AG04450 (cell line): ENCODE measurements at regions not wholly inside any gene's neighbourhood (a gene's known extent, or its start where the extent isn't known, plus 50 kb on each side); places are given as distances from the start of the nearest gene placed in this dataset.

ENCODE experiments used
- CTCF ChIA-PET: fragments of 300-600, 350-600 bp; formaldehyde crosslinking; extraction: SDS; loops from one replicate; lab custom pipeline; 2022; ENCODE audit warnings: antibody characterized with exemption, inconsistent platforms; lab: Charles Lee
- POLR2A ChIA-PET: fragments of 350-600 bp; formaldehyde crosslinking; extraction: SDS; loops from one replicate; lab custom pipeline; 2021; ENCODE audit warnings: antibody characterized with exemption, inconsistent platforms; lab: Yijun Ruan, JAX
- DNase-seq: peaks from one replicate; pipeline ENCODE4 v3.0.0-alpha.2; 2011; ENCODE audit warnings: low read depth, low spot score
- H3K27ac ChIP-seq: one replicate; pipeline ENCODE4 v1.5.1; 2012; ENCODE audit warnings: low read depth, low read length, control low read depth
- H3K27me3 ChIP-seq: one replicate; pipeline ENCODE4 v1.6.0; 2012; ENCODE audit warnings: low read length; ENCODE audit not compliant: control insufficient read depth, insufficient read depth
- H3K4me3 ChIP-seq: 2 replicates; pipeline ENCODE4 v1.5.1; 2011; ENCODE audit warnings: mild to moderate bottlenecking, low read depth, low read length, control low read depth
- H3K9me3 ChIP-seq: 2 replicates; pipeline ENCODE4 v1.5.1; 2012; ENCODE audit warnings: low read length; ENCODE audit not compliant: control insufficient read depth, insufficient read depth
- CTCF ChIP-seq: IDR thresholded peaks from 2 replicates; pipeline ENCODE4 v1.5.1; 2011; ENCODE audit warnings: low read depth, low read length, control low read depth, inconsistent platforms

GRCh38 chr18:77619525-77619924 lies 369.9 kb downstream of the GALR1 start:
- no peak overlapping the region for H3K4me3 ChIP-seq
- peaks cover 47% of the 10 kb centered on the region for H3K9me3 ChIP-seq
- H3K27me3 ChIP-seq: no peaks in the 10 kb centered on the region
- no peak for DNase-seq
- no peak for TF ChIP-seq CTCF
- H3K27ac ChIP-seq: no peak overlapping the region
- ChIA-PET POLR2A (no interaction called here), CTCF (no interaction called here)

GRCh38 chr18:77622009-77622692 lies 372.5 kb downstream of the GALR1 start:
- DNase-seq: no peak
- no peak for TF ChIP-seq CTCF
- Histone ChIP-seq H3K27me3 (no peaks in the 10 kb centered on the region), H3K4me3 (no peak overlapping the region), H3K27ac (no peak overlapping the region), H3K9me3 (peaks cover 40% of the 10 kb centered on the region)
- POLR2A ChIA-PET: no interaction called here
- CTCF ChIA-PET: interaction anchor here (0.6 kb wide), 1 partner anchor 621 kb away, joined by 5 read pairs; no protein-coding TSS in a partner anchor

DNA sequence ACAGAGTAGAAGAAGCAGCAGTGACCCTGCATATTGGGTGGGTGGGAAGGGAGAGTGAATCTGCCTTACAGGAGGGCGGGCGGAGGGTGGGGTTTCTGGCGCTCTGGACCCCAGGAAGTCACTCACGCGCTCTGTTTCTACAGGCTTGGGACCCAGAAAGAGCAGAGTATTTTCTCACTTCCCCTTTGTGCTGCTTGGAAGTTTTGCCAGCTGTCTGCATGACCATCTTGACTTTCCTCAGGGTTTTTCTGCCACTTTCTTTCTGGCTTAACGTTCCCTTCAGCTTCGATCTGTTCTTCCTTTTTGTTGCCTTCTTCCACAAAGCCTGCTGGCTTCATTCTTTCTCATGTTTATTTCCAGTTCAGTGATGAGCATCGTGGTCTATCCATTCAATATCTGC lies 383.1 kb downstream of the GALR1 start:
- Histone ChIP-seq H3K27ac (no peak overlapping the region), H3K27me3 (no peaks in the 10 kb centered on the region), H3K9me3 (peaks cover 46% of the 10 kb centered on the region), H3K4me3 (no peak overlapping the region)
- no peak for DNase-seq
- ChIA-PET CTCF (no interaction called here), POLR2A (no interaction called here)
- no peak for TF ChIP-seq CTCF

DNA sequence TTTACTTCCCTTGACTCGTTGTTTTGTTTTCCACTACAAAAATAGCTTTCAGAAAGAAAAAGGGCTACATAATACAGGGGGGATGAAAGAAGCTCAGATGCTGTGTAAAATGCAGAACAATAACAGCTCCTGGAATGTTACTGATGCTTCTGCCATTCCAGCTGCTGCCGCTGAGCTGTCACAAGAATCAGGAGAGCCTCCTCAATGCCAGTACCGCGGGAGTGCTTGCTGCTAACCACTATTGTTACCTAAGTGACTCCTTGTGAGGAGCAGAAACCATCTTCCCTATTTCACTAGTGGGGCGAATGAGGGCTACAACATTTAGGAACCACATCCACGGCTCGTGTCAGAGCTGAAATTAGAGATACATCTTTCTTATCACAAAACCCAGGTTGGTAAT lies 384.8 kb downstream of the GALR1 start:
- CTCF ChIA-PET: no interaction called here

GRCh38 chr18:77635451-77635850 lies 385.8 kb downstream of the GALR1 start:
- ChIA-PET POLR2A (no interaction called here), CTCF (no interaction called here)
- H3K4me3 ChIP-seq: no peak overlapping the region
- no peaks in the 10 kb centered on the region for H3K27me3 ChIP-seq
- no peak for TF ChIP-seq CTCF
- no peak overlapping the region for H3K27ac ChIP-seq
- peaks cover 35% of the 10 kb centered on the region for H3K9me3 ChIP-seq
- no peak for DNase-seq

More for the DNA sequence above, 384.8 kb downstream of the GALR1 start:
- Histone ChIP-seq H3K4me3 (no peak overlapping the region), H3K9me3 (peaks cover 39% of the 10 kb centered on the region), H3K27me3 (no peaks in the 10 kb centered on the region), H3K27ac (no peak overlapping the region)
- POLR2A ChIA-PET: no interaction called here
- TF ChIP-seq CTCF: no peak
- no peak for DNase-seq
